Lower leg skin (tissue), 4 donors: ENCODE measurements at regions not wholly inside any gene's neighbourhood (a gene's known extent, or its start where the extent isn't known, plus 50 kb on each side); places are given as distances from the start of the nearest gene placed in this dataset.
"Not testable (repeated sequence)": the region's sequence is repeated elsewhere in the genome, so short reads cannot be mapped to it uniquely, and the experiment has no call there.

Experiments
- DNase-seq, 2 donors: peaks; one replicate each; pipeline ENCODE4 v3.0.0-alpha.2; 2019; ENCODE audit warnings: low spot score in 2 of 2
- H3K4me3 ChIP-seq: fragments of 200-600 bp; sonication (generic); 2 replicates; pipeline ENCODE4 v1.5.1; 2017; ENCODE audit warnings: mild to moderate bottlenecking, low read depth; ENCODE audit not compliant: poor library complexity, severe bottlenecking
- POLR2A ChIP-seq, 2 donors: fragments of 450-650 bp; IDR thresholded peaks; one replicate each; pipeline ENCODE4 v1.6.1; 2016 to 2017; ENCODE audit warnings: antibody characterized with exemption in 2 of 2, mild to moderate bottlenecking in 1 of 2, moderate library complexity in 1 of 2
- WGBS, 2 donors: methylation state at CpG; one replicate each; pipeline ENCODE4 v1.1.5; 2018; 5-methylcytosine and 5-hydroxymethylcytosine counted together
- intact Hi-C: fragments of 100-400 bp; cut with DNase I; formaldehyde crosslinking; loops from one replicate; pipeline ENCODE4 v1.15.0; 2023; ENCODE audit warnings: low total_unique reads
- TF ChIP-seq, protein P1 (sequence below), 3 donors: fragments of 450-650 bp; IDR thresholded peaks; one replicate each; pipeline ENCODE4 v1.5.1; 2016; ENCODE audit warnings: antibody characterized with exemption in 3 of 3, mild to moderate bottlenecking in 3 of 3, moderate library complexity in 2 of 3

GRCh38 chr4:130068072-130068471 is 972.1 kb downstream of the C4orf33 start:
- no peak for DNase-seq
- TF ChIP-seq, protein P1, sequence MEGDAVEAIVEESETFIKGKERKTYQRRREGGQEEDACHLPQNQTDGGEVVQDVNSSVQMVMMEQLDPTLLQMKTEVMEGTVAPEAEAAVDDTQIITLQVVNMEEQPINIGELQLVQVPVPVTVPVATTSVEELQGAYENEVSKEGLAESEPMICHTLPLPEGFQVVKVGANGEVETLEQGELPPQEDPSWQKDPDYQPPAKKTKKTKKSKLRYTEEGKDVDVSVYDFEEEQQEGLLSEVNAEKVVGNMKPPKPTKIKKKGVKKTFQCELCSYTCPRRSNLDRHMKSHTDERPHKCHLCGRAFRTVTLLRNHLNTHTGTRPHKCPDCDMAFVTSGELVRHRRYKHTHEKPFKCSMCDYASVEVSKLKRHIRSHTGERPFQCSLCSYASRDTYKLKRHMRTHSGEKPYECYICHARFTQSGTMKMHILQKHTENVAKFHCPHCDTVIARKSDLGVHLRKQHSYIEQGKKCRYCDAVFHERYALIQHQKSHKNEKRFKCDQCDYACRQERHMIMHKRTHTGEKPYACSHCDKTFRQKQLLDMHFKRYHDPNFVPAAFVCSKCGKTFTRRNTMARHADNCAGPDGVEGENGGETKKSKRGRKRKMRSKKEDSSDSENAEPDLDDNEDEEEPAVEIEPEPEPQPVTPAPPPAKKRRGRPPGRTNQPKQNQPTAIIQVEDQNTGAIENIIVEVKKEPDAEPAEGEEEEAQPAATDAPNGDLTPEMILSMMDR (IDR thresholded peaks at IDR 0.05): no peak
- TF ChIP-seq POLR2A (IDR thresholded peaks at IDR 0.05): no peak
- 14 to 19% methylated on average over 1 of the region's 1 CpG for WGBS, 2 donors
- no peak overlapping the region for H3K4me3 ChIP-seq
- intact Hi-C loops: no loop called here

GRCh38 chr4:130071746-130072145 is 975.8 kb downstream of the C4orf33 start:
- intact Hi-C loops: no loop called here
- 66 to 70% methylated on average over 2 of the region's 2 CpGs for WGBS, 2 donors
- H3K4me3 ChIP-seq: no peak overlapping the region
- no peak for DNase-seq
- TF ChIP-seq, protein P1 (IDR thresholded peaks at IDR 0.05): no peak

DNA sequence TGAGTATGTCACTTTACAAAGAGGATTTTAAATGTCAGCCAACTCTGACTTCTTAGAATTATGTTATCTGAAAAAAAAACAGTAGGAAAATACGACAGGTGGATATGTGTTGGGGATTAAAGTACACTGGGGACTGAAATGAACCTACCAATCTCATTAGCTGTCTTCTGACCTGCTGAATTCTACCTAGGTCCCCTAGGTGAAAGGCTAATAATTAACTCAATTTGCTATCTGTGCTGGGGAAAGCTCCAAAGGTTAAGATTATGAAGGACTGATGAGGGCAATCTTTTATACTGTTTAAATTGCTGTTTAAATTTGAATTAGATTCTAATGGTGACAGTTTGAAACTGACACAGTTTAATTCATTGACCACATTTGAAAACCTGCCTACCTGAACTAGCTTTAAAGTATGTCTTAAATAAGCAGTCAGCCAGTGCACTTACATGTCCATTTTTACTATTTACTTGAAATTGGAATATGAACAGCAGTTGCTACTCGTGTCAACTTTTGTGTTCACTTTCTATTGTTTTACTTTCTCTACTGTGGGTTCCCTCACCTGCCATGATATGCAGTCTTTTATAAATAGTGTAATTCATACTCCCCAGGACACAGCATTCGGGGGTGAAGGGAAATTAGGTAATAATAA is 977.3 kb downstream of the C4orf33 start:
- 69 to 71% methylated on average over 3 of the region's 3 CpGs for WGBS, 2 donors
- intact Hi-C loops: no loop called here
- TF ChIP-seq, protein P1 (IDR thresholded peaks at IDR 0.05): no peak
- no peak for TF ChIP-seq POLR2A (IDR thresholded peaks at IDR 0.05)
- no peak overlapping the region for H3K4me3 ChIP-seq
- DNase-seq: no peak

DNA sequence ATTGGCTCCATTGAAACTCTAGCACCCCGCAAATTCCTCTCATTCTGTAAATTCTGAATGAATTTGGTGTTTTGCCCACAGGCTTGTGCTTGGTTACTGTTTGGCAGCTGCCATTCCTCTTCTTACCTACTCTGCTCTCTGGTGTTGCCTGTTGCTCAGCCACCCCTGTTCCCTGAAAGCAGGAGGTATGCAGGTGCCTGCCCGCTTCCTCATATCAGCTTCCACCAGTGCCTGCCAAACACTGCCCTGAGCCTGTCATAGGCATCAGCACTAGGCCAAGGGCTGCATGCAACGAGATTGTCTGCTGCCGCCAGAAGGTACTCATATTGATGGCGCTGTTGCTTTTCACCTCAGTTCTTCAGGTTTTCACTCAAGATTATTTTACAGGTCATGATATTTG is 978.1 kb downstream of the C4orf33 start:
- intact Hi-C loops: no loop called here
- no peak for TF ChIP-seq POLR2A (IDR thresholded peaks at IDR 0.05)
- TF ChIP-seq, protein P1 (IDR thresholded peaks at IDR 0.05): no peak
- 79 to 88% methylated on average over 5 of the region's 5 CpGs for WGBS, 2 donors
- DNase-seq: no peak
- H3K4me3 ChIP-seq: no peak overlapping the region

- DNase-seq: no peak
- no peak for TF ChIP-seq POLR2A (IDR thresholded peaks at IDR 0.05)
- TF ChIP-seq, protein P1 (IDR thresholded peaks at IDR 0.05): no peak
- intact Hi-C loops: no loop called here
- no peak overlapping the region for H3K4me3 ChIP-seq
- 58 to 62% methylated on average over 1 of the region's 1 CpG for WGBS, 2 donors
Observed at GRCh38 chr4:130077275-130077674, 981.3 kb downstream of the C4orf33 start.

GRCh38 chr4:130079027-130079426 is 983.1 kb downstream of the C4orf33 start:
- H3K4me3 ChIP-seq, intact Hi-C loops: not testable (repeated sequence)

More at GRCh38 chr4:130079027-130079426, 983.1 kb downstream of the C4orf33 start:
- DNase-seq: not testable (repeated sequence)
- WGBS, 2 donors: 72 to 79% methylated on average over 2 of the region's 2 CpGs
